H9 (cell line): ENCODE measurements at regions not wholly inside any gene's neighbourhood (a gene's known extent, or its start where the extent isn't known, plus 50 kb on each side); places are given as distances from the start of the nearest gene placed in this dataset.

ENCODE experiments used
- DNase-seq: peaks from one replicate; pipeline ENCODE4 v3.0.0-alpha.2; 2017
- H2AFZ ChIP-seq: one replicate; pipeline ENCODE4 v1.6.1; 2013; ENCODE audit warnings: mild to moderate bottlenecking, low read length, control low read depth, moderate library complexity
- H2AK5ac ChIP-seq: 2 replicates; pipeline ENCODE4 v1.6.1; 2013; ENCODE audit warnings: low read length, control low read depth, mixed read lengths; ENCODE audit not compliant: insufficient read length
- H2BK120ac ChIP-seq: one replicate; pipeline ENCODE4 v1.6.1; 2013; ENCODE audit warnings: low read depth, mild to moderate bottlenecking, low read length, control low read depth, inconsistent platforms; ENCODE audit not compliant: poor library complexity, severe bottlenecking
- H2BK12ac ChIP-seq: 2 replicates; pipeline ENCODE4 v1.6.1; 2013; ENCODE audit warnings: low read length, control low read depth, mixed read lengths, low read depth; ENCODE audit not compliant: insufficient read length
- H2BK15ac ChIP-seq: 2 replicates; pipeline ENCODE4 v1.6.1; 2013; ENCODE audit warnings: low read depth, low read length, control low read depth
- H2BK20ac ChIP-seq: one replicate; pipeline ENCODE4 v1.6.1; 2013; ENCODE audit warnings: low read depth, mild to moderate bottlenecking, low read length, control low read depth, inconsistent platforms; ENCODE audit not compliant: poor library complexity, severe bottlenecking
- H2BK5ac ChIP-seq: 2 replicates; pipeline ENCODE4 v1.6.1; 2013; ENCODE audit warnings: low read length, control low read depth, mixed read lengths; ENCODE audit not compliant: insufficient read length
- H3K14ac ChIP-seq: 2 replicates; pipeline ENCODE4 v1.6.1; 2013; ENCODE audit warnings: low read length, control low read depth; ENCODE audit not compliant: insufficient read depth
- H3K18ac ChIP-seq: 2 replicates; pipeline ENCODE4 v1.6.1; 2013; ENCODE audit warnings: low read depth, mild to moderate bottlenecking, mixed read lengths, low read length, control low read depth; ENCODE audit not compliant: insufficient read length
- H3K23ac ChIP-seq: 2 replicates; pipeline ENCODE4 v1.6.1; 2013; ENCODE audit warnings: low read length, control low read depth, mixed read lengths, low read depth; ENCODE audit not compliant: insufficient read length
- H3K23me2 ChIP-seq: 2 replicates; pipeline ENCODE4 v1.6.1; 2013; ENCODE audit warnings: low read depth, mild to moderate bottlenecking, mixed read lengths, low read length, control low read depth; ENCODE audit not compliant: insufficient read length, poor library complexity, severe bottlenecking
- H3K27ac ChIP-seq: 2 replicates; pipeline ENCODE4 v1.5.1; 2013; ENCODE audit warnings: low read length, control low read depth, mixed read lengths, low read depth; ENCODE audit not compliant: insufficient read length
- H3K27me3 ChIP-seq: 2 replicates; pipeline ENCODE4 v1.6.1; 2013; ENCODE audit warnings: low read length, control low read depth, inconsistent platforms; ENCODE audit not compliant: insufficient read depth
- H3K4ac ChIP-seq: 2 replicates; pipeline ENCODE4 v1.6.1; 2013; ENCODE audit warnings: low read depth, mild to moderate bottlenecking, control low read depth, inconsistent platforms, low read length, moderate library complexity
- H3K4me1 ChIP-seq: 2 replicates; pipeline ENCODE4 v1.6.1; 2013; ENCODE audit warnings: low read length, control low read depth, inconsistent platforms; ENCODE audit not compliant: insufficient read depth
- H3K4me2 ChIP-seq: 2 replicates; pipeline ENCODE4 v1.6.1; 2013; ENCODE audit warnings: low read length, control low read depth, mixed read lengths; ENCODE audit not compliant: insufficient read length, insufficient read depth
- H3K56ac ChIP-seq: 2 replicates; pipeline ENCODE4 v1.6.1; 2013; ENCODE audit warnings: low read depth, mild to moderate bottlenecking, mixed read lengths, low read length, control low read depth; ENCODE audit not compliant: insufficient read length
- H3K79me1 ChIP-seq: 2 replicates; pipeline ENCODE4 v1.6.1; 2013; ENCODE audit warnings: low read depth, mild to moderate bottlenecking, moderate library complexity, low read length, control low read depth, inconsistent platforms; ENCODE audit not compliant: insufficient read depth, poor library complexity, severe bottlenecking
- H3K79me2 ChIP-seq: 2 replicates; pipeline ENCODE4 v1.6.1; 2013; ENCODE audit warnings: low read length, control low read depth, inconsistent platforms; ENCODE audit not compliant: insufficient read depth
- H3K9ac ChIP-seq: 2 replicates; pipeline ENCODE4 v1.6.1; 2013; ENCODE audit warnings: low read length, control low read depth, mixed read lengths; ENCODE audit not compliant: insufficient read length; ENCODE audit errors: extremely low read depth
- H3K9me3 ChIP-seq: one replicate; pipeline ENCODE4 v1.6.1; 2013; ENCODE audit warnings: low read depth, low read length, inconsistent platforms; ENCODE audit not compliant: control insufficient read depth
- H3T11ph ChIP-seq: one replicate; pipeline ENCODE4 v1.6.1; 2013; ENCODE audit warnings: mild to moderate bottlenecking, low read length, control low read depth, inconsistent platforms
- H4K20me1 ChIP-seq: one replicate; pipeline ENCODE4 v1.6.1; 2013; ENCODE audit not compliant: control insufficient read depth, insufficient read length, insufficient read depth
- H4K5ac ChIP-seq: 2 replicates; pipeline ENCODE4 v1.6.1; 2013; ENCODE audit warnings: low read depth, mild to moderate bottlenecking, mixed read lengths, low read length, control low read depth; ENCODE audit not compliant: insufficient read length
- H4K8ac ChIP-seq: replicated peaks from 2 replicates; pipeline ENCODE4 v1.6.1; 2013; ENCODE audit warnings: low read length, control low read depth, mixed read lengths, low read depth; ENCODE audit not compliant: insufficient read length
- H4K91ac ChIP-seq: 2 replicates; pipeline ENCODE4 v1.6.1; 2013; ENCODE audit warnings: low read depth, mild to moderate bottlenecking, moderate library complexity, mixed read lengths, low read length, control low read depth; ENCODE audit not compliant: insufficient read length
- H3K27ac Mint-ChIP-seq, 3 experiments: 2 replicates in 2 of 3; 3 replicates in 1 of 3; pipeline ENCODE4 v1.8.0; 2020 to 2021; ENCODE audit warnings: mixed read lengths in 3 of 3, mild to moderate bottlenecking in 1 of 3, moderate library complexity in 1 of 3
- H3K27me3 Mint-ChIP-seq: 2 replicates; pipeline ENCODE4 v1.8.0; 2021; ENCODE audit warnings: low read depth, mild to moderate bottlenecking, moderate library complexity, mixed read lengths
- H3K36me3 Mint-ChIP-seq, 3 experiments: 2 replicates in 2 of 3; 3 replicates in 1 of 3; pipeline ENCODE4 v1.8.0; 2020 to 2021; ENCODE audit warnings: low read depth in 3 of 3, mixed read lengths in 3 of 3; ENCODE audit not compliant: insufficient read depth in 1 of 3
- H3K4me1 Mint-ChIP-seq, 2 experiments: 2 replicates each; pipeline ENCODE4 v1.8.0; 2020; ENCODE audit warnings: mixed read lengths in 2 of 2
- H3K4me3 Mint-ChIP-seq, 2 experiments: 2 replicates in 1 of 2; 3 replicates in 1 of 2; pipeline ENCODE4 v1.8.0; 2020 to 2021; ENCODE audit warnings: mild to moderate bottlenecking in 2 of 2, mixed read lengths in 2 of 2, moderate library complexity in 1 of 2
- H3K9me3 Mint-ChIP-seq, 2 experiments: 2 replicates in 1 of 2; 3 replicates in 1 of 2; pipeline ENCODE4 v1.8.0; 2020; ENCODE audit warnings: mild to moderate bottlenecking in 2 of 2, mixed read lengths in 2 of 2, moderate library complexity in 1 of 2
- WGBS: extraction: QIAGEN DNeasy Blood & Tissue Kit; methylation state at CpG from one replicate; pipeline ENCODE4 v1.1.7; 2013; ENCODE audit warnings: missing lambda C conversion rate, low lambda C conversion rate, mixed read lengths; ENCODE audit not compliant: insufficient read length; ENCODE audit errors: extremely low coverage; 5-methylcytosine and 5-hydroxymethylcytosine counted together
- TF ChIP-seq, protein P1 (sequence below): fragments of 200-600 bp; sonication (generic); conservative IDR thresholded peaks from 3 replicates; pipeline ENCODE4 v1.8.0; 2021; ENCODE audit warnings: antibody characterized with exemption, mild to moderate bottlenecking

DNA sequence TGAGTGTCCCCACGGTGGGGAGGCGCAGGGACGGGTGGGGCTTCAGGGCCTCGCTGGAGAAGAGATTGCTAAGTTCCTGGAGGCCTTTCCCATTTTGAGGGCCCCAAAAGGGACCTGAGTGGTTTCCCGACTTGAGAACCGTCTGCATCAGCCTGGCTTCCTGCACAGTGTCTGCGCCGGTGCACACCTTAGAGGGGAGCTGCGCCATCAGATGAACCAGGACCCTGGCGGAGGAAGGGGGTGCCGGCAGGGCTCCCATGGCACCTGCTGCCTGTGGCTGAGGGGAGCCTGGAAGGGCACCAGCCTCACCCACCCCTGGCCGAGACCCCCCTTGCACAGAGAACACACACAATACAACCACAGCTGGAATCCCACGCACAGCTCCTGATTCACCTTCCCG is 465.1 kb upstream of the MYT1L start:
- no peaks in the 10 kb centered on the region for H3K79me2 ChIP-seq
- H3K9me3 ChIP-seq = no peaks in the 10 kb centered on the region
- no peak overlapping the region for H2AFZ ChIP-seq
- Mint-ChIP-seq H3K4me3 (no peak overlapping the region), H3K9me3 (peaks cover 2 to 9% of the 10 kb centered on the region in 2 experiments; a peak in 4 of 5 replicates), H3K4me1 (peaks cover 3 to 7% of the 10 kb centered on the region in 2 experiments; a peak in 3 of 4 replicates), H3K36me3 (peaks cover 0 to 8% (median 5%) of the 10 kb centered on the region in 3 experiments; a peak in 4 of 7 replicates), H3K27ac (no peak overlapping the region), H3K27me3 (peaks cover 16% of the 10 kb centered on the region)
- H3K23ac ChIP-seq = no peak overlapping the region
- TF ChIP-seq, protein P1, sequence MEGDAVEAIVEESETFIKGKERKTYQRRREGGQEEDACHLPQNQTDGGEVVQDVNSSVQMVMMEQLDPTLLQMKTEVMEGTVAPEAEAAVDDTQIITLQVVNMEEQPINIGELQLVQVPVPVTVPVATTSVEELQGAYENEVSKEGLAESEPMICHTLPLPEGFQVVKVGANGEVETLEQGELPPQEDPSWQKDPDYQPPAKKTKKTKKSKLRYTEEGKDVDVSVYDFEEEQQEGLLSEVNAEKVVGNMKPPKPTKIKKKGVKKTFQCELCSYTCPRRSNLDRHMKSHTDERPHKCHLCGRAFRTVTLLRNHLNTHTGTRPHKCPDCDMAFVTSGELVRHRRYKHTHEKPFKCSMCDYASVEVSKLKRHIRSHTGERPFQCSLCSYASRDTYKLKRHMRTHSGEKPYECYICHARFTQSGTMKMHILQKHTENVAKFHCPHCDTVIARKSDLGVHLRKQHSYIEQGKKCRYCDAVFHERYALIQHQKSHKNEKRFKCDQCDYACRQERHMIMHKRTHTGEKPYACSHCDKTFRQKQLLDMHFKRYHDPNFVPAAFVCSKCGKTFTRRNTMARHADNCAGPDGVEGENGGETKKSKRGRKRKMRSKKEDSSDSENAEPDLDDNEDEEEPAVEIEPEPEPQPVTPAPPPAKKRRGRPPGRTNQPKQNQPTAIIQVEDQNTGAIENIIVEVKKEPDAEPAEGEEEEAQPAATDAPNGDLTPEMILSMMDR = no peak
- no peak overlapping the region for H3K4ac ChIP-seq
- H3K23me2 ChIP-seq = no peaks in the 10 kb centered on the region
- no peak overlapping the region for H2BK120ac ChIP-seq
- H3K79me1 ChIP-seq = no peaks in the 10 kb centered on the region
- H3K4me2 ChIP-seq = no peak overlapping the region
- no peak overlapping the region for H2BK15ac ChIP-seq
- H2AK5ac ChIP-seq = no peak overlapping the region
- H2BK5ac ChIP-seq = no peak overlapping the region
- H3K27ac ChIP-seq = no peak overlapping the region
- no peak overlapping the region for H3K18ac ChIP-seq
- H3K56ac ChIP-seq = no peak overlapping the region
- H3T11ph ChIP-seq = no peak overlapping the region
- no peak overlapping the region for H4K5ac ChIP-seq
- no peak overlapping the region for H3K14ac ChIP-seq
- H4K8ac ChIP-seq = no peak overlapping the region
- WGBS = no CpG with 5 or more reads among the region's 14 CpGs
- no peaks in the 10 kb centered on the region for H3K27me3 ChIP-seq
- no peak overlapping the region for H2BK20ac ChIP-seq
- DNase-seq = peak; percentile 12
- H3K4me1 ChIP-seq = no peaks in the 10 kb centered on the region
- no peaks in the 10 kb centered on the region for H4K20me1 ChIP-seq
- H2BK12ac ChIP-seq = no peak overlapping the region
- no peak overlapping the region for H4K91ac ChIP-seq
- no peak overlapping the region for H3K9ac ChIP-seq
